ENCODE measurements at regions not wholly inside any gene's neighbourhood (a gene's known extent, or its start where the extent isn't known, plus 50 kb on each side); places are given as distances from the start of the nearest gene placed in this dataset.

DNA sequence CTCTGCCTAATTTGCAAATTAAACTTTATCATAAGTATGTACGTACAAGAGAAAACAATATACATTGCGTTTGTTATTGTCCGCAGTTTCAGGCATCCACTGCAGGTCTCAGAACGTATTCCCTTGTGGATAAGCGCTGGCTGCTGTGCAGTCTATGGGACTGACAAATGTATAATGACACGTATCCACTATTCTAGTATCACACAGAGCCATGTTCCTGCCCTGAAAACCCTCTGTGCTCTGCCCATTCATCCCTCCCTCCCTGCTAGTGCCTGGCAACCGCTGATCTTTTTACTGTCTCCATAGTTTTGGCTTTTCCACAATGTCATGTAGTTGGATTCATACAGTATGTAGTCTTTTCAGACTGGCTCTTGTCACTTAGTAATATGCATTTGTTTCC lies 179.4 kb downstream of the MAF start:
- ChIA-PET CTCF (no interaction called here), POLR2A (ENCODE audit: unreplicated experiment) (no interaction called here)

More for the DNA sequence above, 179.4 kb downstream of the MAF start:
- intact Hi-C loops (cut with micrococcal nuclease): no loop called here
- in situ Hi-C loops (cut with MboI; ENCODE audit: low sequenced_read_pairs): no loop called here
- Histone ChIP-seq H3K9ac (ENCODE audit: low read depth, low read length) (no peak overlapping the region), H2AFZ (replicated peaks; ENCODE audit: low read length, poor library complexity) (no peak overlapping the region), H2AK5ac (ENCODE audit: low read depth, low read length) (no peak overlapping the region), H3K4me2 (ENCODE audit: low read depth, low read length) (no peak overlapping the region), H2AK9ac (replicated peaks; ENCODE audit: low read depth, low read length, poor library complexity) (no peak overlapping the region), H4K5ac (ENCODE audit: low read depth, low read length) (no peak overlapping the region), H2BK20ac (ENCODE audit: low read depth, low read length) (no peak overlapping the region), H3K27me3 (ENCODE audit: control insufficient read depth, insufficient read depth, low read length) (no peaks in the 10 kb centered on the region), H3K9me3 (ENCODE audit: control insufficient read depth, insufficient read depth, low read length) (peaks cover 14% of the 10 kb centered on the region), H3K9me1 (ENCODE audit: insufficient read depth, low read length) (no peaks in the 10 kb centered on the region), H3K4me1 (ENCODE audit: control insufficient read depth, insufficient read depth, low read length) (no peaks in the 10 kb centered on the region), H3K79me1 (ENCODE audit: low read depth in 1 of 2, low read length in 2 of 2) (no peaks in the 10 kb centered on the region), H3K23ac (ENCODE audit: low read depth, low read length) (no peak overlapping the region), H3K27ac (ENCODE audit: insufficient read depth, low read length) (no peak overlapping the region), H3K56ac (ENCODE audit: extremely low read depth, insufficient read depth, low read length) (no peak overlapping the region), H4K91ac (ENCODE audit: insufficient read depth, low read depth, low read length) (no peak overlapping the region), H3K4ac (ENCODE audit: low read depth, low read length) (no peak overlapping the region), H2BK120ac (ENCODE audit: low read depth, low read length) (no peak overlapping the region), H4K20me1 (ENCODE audit: insufficient read depth, low read length) (no peaks in the 10 kb centered on the region), H3K36me3 (ENCODE audit: control insufficient read depth, insufficient read depth, low read length) (no peaks in the 10 kb centered on the region), H3K4me3 (ENCODE audit: insufficient read depth, low read depth, low read length) (no peak overlapping the region), H3K18ac (ENCODE audit: low read depth, low read length) (no peak overlapping the region), H2BK5ac (ENCODE audit: low read depth, low read length, poor library complexity, severe bottlenecking) (no peak overlapping the region), H4K8ac (ENCODE audit: low read depth in 2 of 2, low read length in 2 of 2) (no peak overlapping the region), H2BK15ac (ENCODE audit: low read depth, low read length) (no peak overlapping the region), H3K14ac (replicated peaks; ENCODE audit: low read depth, low read length) (no peak overlapping the region)
- DNase-seq: no peak
- BruUV-seq (replicated peaks): no TSS peak
- ATAC-seq (ENCODE audit: low read depth): no peak
- dilution Hi-C loops (cut with HindIII; ENCODE audit: low sequenced_read_pairs, unreplicated experiment): no loop called here
- WGBS, 2 experiments (ENCODE audit: extremely low coverage in 2 of 2, insufficient read length in 1 of 2): no CpG with 5 or more reads among the region's 7 CpGs
- TF ChIP-seq RAD21 (IDR thresholded peaks at IDR 0.05; ENCODE audit: low read length) (no peak), POLR2A (IDR thresholded peaks at IDR 0.05; ENCODE audit: low read depth, low read length) (no peak), RCOR1 (IDR thresholded peaks at IDR 0.05; ENCODE audit: insufficient replicate concordance, low read length) (no peak), MAFK (IDR thresholded peaks at IDR 0.05; ENCODE audit: low read depth, low read length) (no peak), USF2 (IDR thresholded peaks at IDR 0.05; ENCODE audit: low read depth, low read length) (no peak), MXI1 (IDR thresholded peaks at IDR 0.05; ENCODE audit: borderline replicate concordance, low read depth, low read length) (no peak)
